SK-N-SH (cell line): ENCODE measurements at regions not wholly inside any gene's neighbourhood (a gene's known extent, or its start where the extent isn't known, plus 50 kb on each side); places are given as distances from the start of the nearest gene placed in this dataset.

ENCODE experiments used
- FOSL2 ChIP-seq: IDR thresholded peaks from 2 replicates; pipeline ENCODE4 v1.4.0; 2012; ENCODE audit warnings: low read depth, mild to moderate bottlenecking, moderate library complexity, borderline replicate concordance
- GATA2 ChIP-seq: sonication (generic); formaldehyde crosslinking; IDR thresholded peaks from 2 replicates; pipeline ENCODE4 v1.5.0; 2020; ENCODE audit warnings: mild to moderate bottlenecking, missing genetic modification reagents
- MEF2A ChIP-seq: IDR thresholded peaks from 2 replicates; pipeline ENCODE4 v1.4.0; 2012; ENCODE audit warnings: low read depth, borderline replicate concordance
- NFIC ChIP-seq: IDR thresholded peaks from 2 replicates; pipeline ENCODE4 v1.4.0; 2012; ENCODE audit warnings: borderline replicate concordance
- POLR2AphosphoS5 ChIP-seq: IDR thresholded peaks from 2 replicates; pipeline ENCODE4 v1.6.1; 2012; ENCODE audit warnings: low read depth, low read length
- RAD21 ChIP-seq: IDR thresholded peaks from 2 replicates; pipeline ENCODE4 v1.6.1; 2012; ENCODE audit warnings: mild to moderate bottlenecking, low read length
- RFX5 ChIP-seq: IDR thresholded peaks from 2 replicates; pipeline ENCODE4 v1.6.1; 2012; ENCODE audit warnings: mild to moderate bottlenecking, improper control_type of control experiment, low read length
- SMC3 ChIP-seq: IDR thresholded peaks from 2 replicates; pipeline ENCODE4 v1.6.1; 2012; ENCODE audit warnings: low read depth, low read length, improper control_type of control experiment
- TCF12 ChIP-seq: IDR thresholded peaks from 2 replicates; pipeline ENCODE4 v1.4.0; 2012
- YY1 ChIP-seq: IDR thresholded peaks from 2 replicates; pipeline ENCODE4 v1.4.0; 2012; ENCODE audit warnings: low read depth, mild to moderate bottlenecking
- TF ChIP-seq, protein P1 (sequence below): fragments of 200-600 bp; sonication (generic); IDR thresholded peaks from 2 replicates; pipeline ENCODE4 v1.6.1; 2017; ENCODE audit warnings: antibody characterized with exemption, mild to moderate bottlenecking, moderate library complexity
- TF ChIP-seq, protein P2 (sequence below): IDR thresholded peaks from 2 replicates; pipeline ENCODE4 v1.6.1; 2012; ENCODE audit warnings: mild to moderate bottlenecking, low read depth, low read length, moderate library complexity
- TF ChIP-seq, protein P3 (sequence below): fragments of 150-350 bp; IDR thresholded peaks from 2 replicates; pipeline ENCODE4 v1.6.1; 2017; ENCODE audit warnings: antibody characterized with exemption, low read length, low read depth, borderline replicate concordance

DNA sequence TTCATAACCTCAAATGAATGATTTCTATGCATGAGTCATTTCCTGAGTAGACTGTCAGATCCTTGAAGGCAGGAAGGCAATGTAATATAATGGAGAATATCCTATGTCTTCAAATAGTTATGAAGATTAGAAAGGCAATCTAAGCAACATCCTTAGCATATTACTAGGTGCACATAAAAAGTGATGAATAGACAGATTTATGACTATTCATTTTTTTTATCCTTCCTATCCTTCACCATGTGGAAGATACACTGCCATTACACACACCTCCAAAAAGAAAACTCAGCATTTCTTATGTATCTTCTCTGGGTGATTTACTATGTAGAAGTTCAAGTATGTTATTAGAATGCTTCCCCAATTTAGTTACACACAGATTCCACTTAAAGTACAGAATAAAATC, 126.4 kb upstream of the MAF start:
- TF ChIP-seq FOSL2 = no peak
- TF ChIP-seq, protein P1, sequence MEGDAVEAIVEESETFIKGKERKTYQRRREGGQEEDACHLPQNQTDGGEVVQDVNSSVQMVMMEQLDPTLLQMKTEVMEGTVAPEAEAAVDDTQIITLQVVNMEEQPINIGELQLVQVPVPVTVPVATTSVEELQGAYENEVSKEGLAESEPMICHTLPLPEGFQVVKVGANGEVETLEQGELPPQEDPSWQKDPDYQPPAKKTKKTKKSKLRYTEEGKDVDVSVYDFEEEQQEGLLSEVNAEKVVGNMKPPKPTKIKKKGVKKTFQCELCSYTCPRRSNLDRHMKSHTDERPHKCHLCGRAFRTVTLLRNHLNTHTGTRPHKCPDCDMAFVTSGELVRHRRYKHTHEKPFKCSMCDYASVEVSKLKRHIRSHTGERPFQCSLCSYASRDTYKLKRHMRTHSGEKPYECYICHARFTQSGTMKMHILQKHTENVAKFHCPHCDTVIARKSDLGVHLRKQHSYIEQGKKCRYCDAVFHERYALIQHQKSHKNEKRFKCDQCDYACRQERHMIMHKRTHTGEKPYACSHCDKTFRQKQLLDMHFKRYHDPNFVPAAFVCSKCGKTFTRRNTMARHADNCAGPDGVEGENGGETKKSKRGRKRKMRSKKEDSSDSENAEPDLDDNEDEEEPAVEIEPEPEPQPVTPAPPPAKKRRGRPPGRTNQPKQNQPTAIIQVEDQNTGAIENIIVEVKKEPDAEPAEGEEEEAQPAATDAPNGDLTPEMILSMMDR = no peak
- no peak for TF ChIP-seq NFIC
- TF ChIP-seq YY1 = no peak
- TF ChIP-seq, protein P2, sequence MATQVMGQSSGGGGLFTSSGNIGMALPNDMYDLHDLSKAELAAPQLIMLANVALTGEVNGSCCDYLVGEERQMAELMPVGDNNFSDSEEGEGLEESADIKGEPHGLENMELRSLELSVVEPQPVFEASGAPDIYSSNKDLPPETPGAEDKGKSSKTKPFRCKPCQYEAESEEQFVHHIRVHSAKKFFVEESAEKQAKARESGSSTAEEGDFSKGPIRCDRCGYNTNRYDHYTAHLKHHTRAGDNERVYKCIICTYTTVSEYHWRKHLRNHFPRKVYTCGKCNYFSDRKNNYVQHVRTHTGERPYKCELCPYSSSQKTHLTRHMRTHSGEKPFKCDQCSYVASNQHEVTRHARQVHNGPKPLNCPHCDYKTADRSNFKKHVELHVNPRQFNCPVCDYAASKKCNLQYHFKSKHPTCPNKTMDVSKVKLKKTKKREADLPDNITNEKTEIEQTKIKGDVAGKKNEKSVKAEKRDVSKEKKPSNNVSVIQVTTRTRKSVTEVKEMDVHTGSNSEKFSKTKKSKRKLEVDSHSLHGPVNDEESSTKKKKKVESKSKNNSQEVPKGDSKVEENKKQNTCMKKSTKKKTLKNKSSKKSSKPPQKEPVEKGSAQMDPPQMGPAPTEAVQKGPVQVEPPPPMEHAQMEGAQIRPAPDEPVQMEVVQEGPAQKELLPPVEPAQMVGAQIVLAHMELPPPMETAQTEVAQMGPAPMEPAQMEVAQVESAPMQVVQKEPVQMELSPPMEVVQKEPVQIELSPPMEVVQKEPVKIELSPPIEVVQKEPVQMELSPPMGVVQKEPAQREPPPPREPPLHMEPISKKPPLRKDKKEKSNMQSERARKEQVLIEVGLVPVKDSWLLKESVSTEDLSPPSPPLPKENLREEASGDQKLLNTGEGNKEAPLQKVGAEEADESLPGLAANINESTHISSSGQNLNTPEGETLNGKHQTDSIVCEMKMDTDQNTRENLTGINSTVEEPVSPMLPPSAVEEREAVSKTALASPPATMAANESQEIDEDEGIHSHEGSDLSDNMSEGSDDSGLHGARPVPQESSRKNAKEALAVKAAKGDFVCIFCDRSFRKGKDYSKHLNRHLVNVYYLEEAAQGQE = no peak
- no peak for TF ChIP-seq POLR2AphosphoS5
- TF ChIP-seq TCF12 = no peak
- TF ChIP-seq RAD21 = no peak
- TF ChIP-seq, protein P3, sequence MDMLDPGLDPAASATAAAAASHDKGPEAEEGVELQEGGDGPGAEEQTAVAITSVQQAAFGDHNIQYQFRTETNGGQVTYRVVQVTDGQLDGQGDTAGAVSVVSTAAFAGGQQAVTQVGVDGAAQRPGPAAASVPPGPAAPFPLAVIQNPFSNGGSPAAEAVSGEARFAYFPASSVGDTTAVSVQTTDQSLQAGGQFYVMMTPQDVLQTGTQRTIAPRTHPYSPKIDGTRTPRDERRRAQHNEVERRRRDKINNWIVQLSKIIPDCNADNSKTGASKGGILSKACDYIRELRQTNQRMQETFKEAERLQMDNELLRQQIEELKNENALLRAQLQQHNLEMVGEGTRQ = no peak
- no peak for TF ChIP-seq RFX5
- TF ChIP-seq SMC3 = no peak
- TF ChIP-seq MEF2A = no peak
- no peak for TF ChIP-seq GATA2 (CRISPR knock-in tag)
